ENCODE measurements at regions not wholly inside any gene's neighbourhood (a gene's known extent, or its start where the extent isn't known, plus 50 kb on each side); places are given as distances from the start of the nearest gene placed in this dataset.

GRCh38 chr3:30183421-30183820 lies 423.0 kb upstream of the TGFBR2 start:
- Mint-ChIP-seq H3K4me1 (peaks cover 22% of the 10 kb centered on the region), H3K27ac (peak overlapping the region in 1 of 7 donors; percentile 10), H3K9me3 (no peaks in the 10 kb centered on the region), H3K36me3 (no peaks in the 10 kb centered on the region), H3K4me3 (no peak overlapping the region), H3K27me3 (ENCODE audit: low read depth in 3 of 3) (peaks cover 0 to 3% (median 0%) of the 10 kb centered on the region in 3 donors)
- H3K27ac ChIP-seq (ENCODE audit: low read depth in 1 of 2, low read length in 2 of 2), result no peak overlapping the region
- no CpG with 5 or more reads among the region's 2 CpGs for WGBS (ENCODE audit: insufficient coverage)
- H3K36me3 ChIP-seq (replicated peaks in 1 of 2; ENCODE audit: control insufficient read depth in 1 of 2, insufficient read depth in 2 of 2, low read length in 2 of 2), result no peaks in the 10 kb centered on the region
- H3K4me2 ChIP-seq (replicated peaks; ENCODE audit: extremely low read depth, low read length, poor library complexity, severe bottlenecking), result no peak overlapping the region
- no peak overlapping the region for H3K9ac ChIP-seq (ENCODE audit: insufficient read depth, low read length, poor library complexity, severe bottlenecking)
- H3K4me1 ChIP-seq (ENCODE audit: control insufficient read depth in 1 of 2, insufficient read depth in 2 of 2, low read length in 2 of 2), result peaks cover 14 to 17% of the 10 kb centered on the region in 2 donors
- no peaks in the 10 kb centered on the region for H3K9me3 ChIP-seq (replicated peaks in 1 of 2; ENCODE audit: control insufficient read depth in 1 of 2, insufficient read depth in 1 of 2, low read length in 2 of 2)
- TF ChIP-seq CTCF (IDR thresholded peaks at IDR 0.05), result no peak
- no peaks in the 10 kb centered on the region for H4K20me1 ChIP-seq (ENCODE audit: insufficient read depth, low read length)
- intact Hi-C loops (cut with micrococcal nuclease), result no loop called here
- peak overlapping the region; percentile 7 for H2AFZ ChIP-seq (ENCODE audit: insufficient read depth, low read depth, low read length, poor library complexity, severe bottlenecking)
- no peak for DNase-seq
- H3K27me3 ChIP-seq (ENCODE audit: control insufficient read depth in 2 of 2, insufficient read depth in 2 of 2, low read length in 2 of 2), result no peaks in the 10 kb centered on the region
- H3K79me2 ChIP-seq (ENCODE audit: insufficient read depth, low read length), result no peaks in the 10 kb centered on the region
- no peak overlapping the region for H3K4me3 ChIP-seq (replicated peaks in 1 of 3; ENCODE audit: low read depth in 2 of 3, low read length in 3 of 3)

GRCh38 chr3:30184091-30184810 lies 422.1 kb upstream of the TGFBR2 start:
- no peak overlapping the region for H3K27ac Mint-ChIP-seq

More at GRCh38 chr3:30184091-30184810, 422.1 kb upstream of the TGFBR2 start:
- peak in 1 of 3 donors; percentile 31 for DNase-seq
- Histone ChIP-seq H3K4me2 (replicated peaks; ENCODE audit: extremely low read depth, low read length, poor library complexity, severe bottlenecking) (no peak overlapping the region), H3K4me1 (ENCODE audit: control insufficient read depth in 1 of 2, insufficient read depth in 2 of 2, low read length in 2 of 2) (peaks cover 14 to 17% of the 10 kb centered on the region in 2 donors), H3K27ac (ENCODE audit: low read depth in 1 of 2, low read length in 2 of 2) (no peak overlapping the region), H3K9me3 (replicated peaks in 1 of 2; ENCODE audit: control insufficient read depth in 1 of 2, insufficient read depth in 1 of 2, low read length in 2 of 2) (no peaks in the 10 kb centered on the region), H3K4me3 (replicated peaks in 1 of 3; ENCODE audit: low read depth in 2 of 3, low read length in 3 of 3) (no peak overlapping the region), H3K79me2 (ENCODE audit: insufficient read depth, low read length) (no peaks in the 10 kb centered on the region), H2AFZ (ENCODE audit: insufficient read depth, low read depth, low read length, poor library complexity, severe bottlenecking) (no peak overlapping the region), H4K20me1 (ENCODE audit: insufficient read depth, low read length) (no peaks in the 10 kb centered on the region), H3K9ac (ENCODE audit: insufficient read depth, low read length, poor library complexity, severe bottlenecking) (no peak overlapping the region), H3K27me3 (ENCODE audit: control insufficient read depth in 2 of 2, insufficient read depth in 2 of 2, low read length in 2 of 2) (no peaks in the 10 kb centered on the region), H3K36me3 (replicated peaks in 1 of 2; ENCODE audit: control insufficient read depth in 1 of 2, insufficient read depth in 2 of 2, low read length in 2 of 2) (no peaks in the 10 kb centered on the region)
- Mint-ChIP-seq H3K9me3 (no peaks in the 10 kb centered on the region), H3K27me3 (ENCODE audit: low read depth in 3 of 3) (peaks cover 0 to 3% (median 0%) of the 10 kb centered on the region in 3 donors), H3K36me3 (no peaks in the 10 kb centered on the region), H3K4me3 (no peak overlapping the region), H3K4me1 (peaks cover 22% of the 10 kb centered on the region)
- no CpG with 5 or more reads among the region's 1 CpG for WGBS (ENCODE audit: insufficient coverage)
- intact Hi-C loops (cut with micrococcal nuclease), result no loop called here
- TF ChIP-seq CTCF (IDR thresholded peaks at IDR 0.05), result no peak

Measured in CD14-positive monocyte (primary cell).